ENCODE measurements at regions not wholly inside any gene's neighbourhood (a gene's known extent, or its start where the extent isn't known, plus 50 kb on each side); places are given as distances from the start of the nearest gene placed in this dataset.
"Not testable (repeated sequence)": the region's sequence is repeated elsewhere in the genome, so short reads cannot be mapped to it uniquely, and the experiment has no call there.

DNA sequence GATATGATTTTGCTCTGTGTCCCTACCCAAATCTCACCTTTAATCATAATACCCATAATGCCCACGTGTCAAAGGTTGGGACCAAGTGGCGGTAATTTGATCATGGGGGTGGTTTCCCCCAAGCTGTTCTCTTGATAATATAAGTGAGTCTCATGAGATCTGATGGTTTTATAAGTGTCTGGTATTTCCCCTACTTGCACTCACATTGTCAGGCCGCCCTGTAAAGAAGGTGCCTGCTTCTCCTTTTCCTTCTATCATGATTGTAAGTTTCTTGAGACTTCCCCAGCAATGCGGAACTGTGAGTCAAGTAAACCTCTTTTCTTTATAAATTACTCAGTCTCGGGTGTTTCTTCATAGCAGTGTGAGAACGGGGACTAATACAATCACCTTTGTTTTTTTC lies 279.8 kb downstream of the ARPP21 start:
- no peak overlapping the region for H3K27ac Mint-ChIP-seq
- 96% methylated on average over 3 to 6 of the region's 6 CpGs for WGBS, 2 experiments (ENCODE audit: insufficient coverage in 1 of 2, insufficient read length in 1 of 2)
- Histone ChIP-seq H3K27ac (ENCODE audit: low read depth, low read length) (no peak overlapping the region), H3K9ac (ENCODE audit: extremely low read depth, low read length, poor library complexity, severe bottlenecking) (no peak overlapping the region), H3K4me3 (ENCODE audit: low read length) (no peak overlapping the region), H3K36me3 (ENCODE audit: control insufficient read depth, insufficient read depth, low read length) (no peaks in the 10 kb centered on the region), H3K4me1 (ENCODE audit: control insufficient read depth, insufficient read depth, low read length) (no peaks in the 10 kb centered on the region), H3K27me3 (ENCODE audit: control insufficient read depth, insufficient read depth, low read length, poor library complexity, severe bottlenecking) (no peaks in the 10 kb centered on the region), H3K9me3 (ENCODE audit: control insufficient read depth, low read length) (peaks cover 38% of the 10 kb centered on the region)
- H3K9me3 Mint-ChIP-seq, result peaks cover 21% of the 10 kb centered on the region
- H3K27me3 Mint-ChIP-seq (ENCODE audit: insufficient read depth), result no peaks in the 10 kb centered on the region
- DNase-seq, result no peak
- TF ChIP-seq, protein P1, sequence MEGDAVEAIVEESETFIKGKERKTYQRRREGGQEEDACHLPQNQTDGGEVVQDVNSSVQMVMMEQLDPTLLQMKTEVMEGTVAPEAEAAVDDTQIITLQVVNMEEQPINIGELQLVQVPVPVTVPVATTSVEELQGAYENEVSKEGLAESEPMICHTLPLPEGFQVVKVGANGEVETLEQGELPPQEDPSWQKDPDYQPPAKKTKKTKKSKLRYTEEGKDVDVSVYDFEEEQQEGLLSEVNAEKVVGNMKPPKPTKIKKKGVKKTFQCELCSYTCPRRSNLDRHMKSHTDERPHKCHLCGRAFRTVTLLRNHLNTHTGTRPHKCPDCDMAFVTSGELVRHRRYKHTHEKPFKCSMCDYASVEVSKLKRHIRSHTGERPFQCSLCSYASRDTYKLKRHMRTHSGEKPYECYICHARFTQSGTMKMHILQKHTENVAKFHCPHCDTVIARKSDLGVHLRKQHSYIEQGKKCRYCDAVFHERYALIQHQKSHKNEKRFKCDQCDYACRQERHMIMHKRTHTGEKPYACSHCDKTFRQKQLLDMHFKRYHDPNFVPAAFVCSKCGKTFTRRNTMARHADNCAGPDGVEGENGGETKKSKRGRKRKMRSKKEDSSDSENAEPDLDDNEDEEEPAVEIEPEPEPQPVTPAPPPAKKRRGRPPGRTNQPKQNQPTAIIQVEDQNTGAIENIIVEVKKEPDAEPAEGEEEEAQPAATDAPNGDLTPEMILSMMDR (conservative IDR thresholded peaks at IDR 0.05), result no peak
- no peaks in the 10 kb centered on the region for H3K36me3 Mint-ChIP-seq (ENCODE audit: low read depth)
- H3K4me3 Mint-ChIP-seq, result no peak overlapping the region
- H3K4me1 Mint-ChIP-seq, result no peaks in the 10 kb centered on the region

DNA sequence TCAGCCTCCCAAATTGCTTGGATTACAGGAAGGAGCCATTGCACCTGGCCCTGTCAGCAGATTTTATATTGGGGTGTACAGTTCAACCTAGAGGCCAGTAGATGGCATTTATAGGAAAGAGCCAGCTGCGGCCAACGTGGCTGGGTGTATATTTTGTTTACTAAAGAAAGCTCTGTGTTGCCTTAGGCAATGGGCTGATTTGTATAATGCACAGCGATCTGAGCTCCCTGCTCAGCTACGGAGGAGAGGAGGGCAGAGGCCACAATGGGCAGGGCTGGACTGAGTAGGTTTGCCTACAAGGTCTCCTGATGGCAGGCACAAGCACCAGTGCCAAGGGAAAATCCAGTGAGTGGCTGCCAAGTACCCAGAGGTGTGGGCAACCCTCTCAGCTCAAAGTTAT lies 282.4 kb downstream of the ARPP21 start:
- Histone ChIP-seq H3K36me3 (ENCODE audit: control insufficient read depth, insufficient read depth, low read length) (no peaks in the 10 kb centered on the region), H3K27me3 (ENCODE audit: control insufficient read depth, insufficient read depth, low read length, poor library complexity, severe bottlenecking) (no peaks in the 10 kb centered on the region), H3K27ac (ENCODE audit: low read depth, low read length) (no peak overlapping the region), H3K4me3 (ENCODE audit: low read length) (no peak overlapping the region), H3K9me3 (ENCODE audit: control insufficient read depth, low read length) (peaks cover 38% of the 10 kb centered on the region), H3K9ac (ENCODE audit: extremely low read depth, low read length, poor library complexity, severe bottlenecking) (no peak overlapping the region), H3K4me1 (ENCODE audit: control insufficient read depth, insufficient read depth, low read length) (no peaks in the 10 kb centered on the region)
- Mint-ChIP-seq H3K36me3 (ENCODE audit: low read depth) (no peaks in the 10 kb centered on the region), H3K4me1 (no peaks in the 10 kb centered on the region), H3K27ac (no peak overlapping the region), H3K9me3 (peaks cover 25% of the 10 kb centered on the region), H3K27me3 (ENCODE audit: insufficient read depth) (no peaks in the 10 kb centered on the region), H3K4me3 (no peak overlapping the region)
- TF ChIP-seq, protein P1 (conservative IDR thresholded peaks at IDR 0.05), result no peak
- DNase-seq, result no peak
- 91 to 93% methylated on average over 4 of the region's 4 CpGs for WGBS, 2 experiments (ENCODE audit: insufficient coverage in 1 of 2, insufficient read length in 1 of 2)

DNA sequence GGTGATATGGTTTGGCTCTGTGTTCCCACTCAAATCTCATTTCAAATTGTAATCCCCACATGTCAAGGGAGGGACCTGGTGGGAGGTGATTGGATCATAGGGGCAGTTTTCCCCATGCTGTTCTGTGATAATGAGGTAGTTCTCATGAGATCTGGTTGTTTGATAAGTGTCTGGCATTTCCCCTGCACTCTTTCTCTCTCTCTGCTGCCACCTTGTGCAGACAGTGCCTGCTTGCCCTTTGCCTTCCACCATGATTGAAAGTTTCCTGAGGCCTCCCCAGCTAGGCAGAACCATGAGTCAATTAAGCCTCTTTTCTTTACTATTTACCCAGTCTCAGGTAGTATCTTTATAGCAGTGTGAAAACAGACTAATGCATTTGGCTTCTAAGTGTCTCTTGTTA lies 284.7 kb downstream of the ARPP21 start:
- H3K27ac ChIP-seq (ENCODE audit: low read depth, low read length); H3K27me3 Mint-ChIP-seq (ENCODE audit: insufficient read depth); H3K36me3 ChIP-seq (ENCODE audit: control insufficient read depth, insufficient read depth, low read length); H3K4me3 Mint-ChIP-seq; H3K27me3 ChIP-seq (ENCODE audit: control insufficient read depth, insufficient read depth, low read length, poor library complexity, severe bottlenecking); H3K4me3 ChIP-seq (ENCODE audit: low read length); H3K9ac ChIP-seq (ENCODE audit: extremely low read depth, low read length, poor library complexity, severe bottlenecking); H3K4me1 ChIP-seq (ENCODE audit: control insufficient read depth, insufficient read depth, low read length); H3K36me3 Mint-ChIP-seq (ENCODE audit: low read depth); H3K4me1 Mint-ChIP-seq; H3K27ac Mint-ChIP-seq: not testable (repeated sequence)
- peaks cover 37% of the 10 kb centered on the region for H3K9me3 ChIP-seq (ENCODE audit: control insufficient read depth, low read length)
- TF ChIP-seq, protein P1 (conservative IDR thresholded peaks at IDR 0.05), result peak; percentile 84
- peak; percentile 83 for DNase-seq
- H3K9me3 Mint-ChIP-seq, result peaks cover 25% of the 10 kb centered on the region
